NCI-H146 (cell line): ENCODE measurements at regions not wholly inside any gene's neighbourhood (a gene's known extent, or its start where the extent isn't known, plus 50 kb on each side); places are given as distances from the start of the nearest gene placed in this dataset.
"Not testable (repeated sequence)": the region's sequence is repeated elsewhere in the genome, so short reads cannot be mapped to it uniquely, and the experiment has no call there.

Experiments
- DNase-seq: peaks from one replicate; lab custom pipeline; 2025; lab: John Stamatoyannopoulos, UW

DNA sequence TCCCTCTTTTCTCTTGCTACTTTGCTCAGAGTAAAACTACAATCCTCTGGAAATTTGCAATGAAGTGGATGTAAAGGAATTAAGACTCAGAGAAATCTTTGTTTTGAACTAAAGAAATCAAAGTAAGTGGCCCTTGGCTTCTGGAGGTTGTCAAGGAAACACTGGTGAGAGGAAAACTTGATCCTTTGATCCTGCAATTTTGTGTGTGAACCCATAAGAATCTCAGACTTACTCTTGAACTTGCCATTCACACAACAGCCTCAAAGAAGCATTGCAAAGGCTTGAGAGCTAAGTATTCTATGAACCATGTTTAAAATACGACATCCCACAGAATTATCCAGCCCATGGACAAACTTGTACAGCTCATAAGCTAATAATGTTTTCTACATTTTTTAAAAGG is 827.5 kb downstream of the TAF11L14 start:
- DNase-seq, result no peak

DNA sequence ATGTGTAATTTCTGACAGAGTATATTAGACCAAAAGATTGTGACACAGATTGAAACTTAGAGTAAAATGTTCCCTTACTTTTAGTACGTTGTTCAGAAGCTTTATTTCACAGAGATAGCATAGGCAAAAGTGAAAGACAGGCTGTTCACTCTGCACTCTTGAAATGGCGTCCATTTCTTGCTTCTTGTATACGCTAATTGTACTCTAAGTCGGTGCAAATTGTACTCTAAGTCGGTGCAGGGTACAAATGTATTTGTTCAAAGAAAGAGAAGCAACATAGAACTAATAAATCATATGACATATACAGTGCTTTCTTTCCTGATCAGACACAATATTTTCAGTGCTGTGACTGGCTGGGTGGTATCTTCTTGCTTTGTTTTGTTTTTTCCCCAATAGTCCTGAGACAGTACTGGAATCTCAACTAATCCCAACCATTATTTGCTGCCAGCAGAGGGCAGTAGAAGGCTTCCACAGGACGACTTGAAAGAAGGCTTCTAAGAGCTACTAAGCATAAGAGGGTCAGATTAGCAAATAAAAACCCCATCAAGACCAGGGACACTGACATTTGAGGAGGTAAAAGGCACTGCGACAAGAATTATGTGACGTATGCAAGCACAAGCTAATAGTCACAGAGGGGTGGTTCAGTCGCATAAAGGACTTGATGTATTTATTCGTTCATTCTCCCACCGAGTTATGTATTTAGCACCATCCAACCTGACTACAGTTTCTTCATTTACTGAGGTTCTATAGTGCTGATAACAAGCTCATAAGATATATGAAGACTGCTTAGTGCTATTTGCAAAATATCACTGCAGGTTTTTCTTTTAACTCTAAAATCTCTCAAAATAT is 831.8 kb downstream of the TAF11L14 start:
- DNase-seq, result peak; percentile 75

DNA sequence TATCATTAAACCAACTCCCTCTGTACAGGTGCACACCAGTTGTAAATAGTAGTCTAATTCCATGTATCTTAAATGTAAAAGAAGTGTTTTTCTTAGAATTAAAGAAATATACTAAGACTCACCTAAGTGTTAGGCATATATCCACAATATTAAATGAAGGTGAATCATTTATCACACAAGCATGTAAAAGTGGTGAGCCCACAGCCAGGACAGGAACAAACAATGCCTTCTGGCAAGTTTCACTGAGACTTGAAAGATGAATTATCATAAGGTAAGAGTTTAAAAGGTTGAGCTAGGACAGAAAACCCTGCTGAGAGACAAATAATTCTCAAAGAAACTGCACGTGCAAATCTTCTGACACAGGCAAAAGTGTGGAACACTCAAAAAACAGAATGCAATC is 832.5 kb downstream of the TAF11L14 start:
- DNase-seq, result no peak

DNA sequence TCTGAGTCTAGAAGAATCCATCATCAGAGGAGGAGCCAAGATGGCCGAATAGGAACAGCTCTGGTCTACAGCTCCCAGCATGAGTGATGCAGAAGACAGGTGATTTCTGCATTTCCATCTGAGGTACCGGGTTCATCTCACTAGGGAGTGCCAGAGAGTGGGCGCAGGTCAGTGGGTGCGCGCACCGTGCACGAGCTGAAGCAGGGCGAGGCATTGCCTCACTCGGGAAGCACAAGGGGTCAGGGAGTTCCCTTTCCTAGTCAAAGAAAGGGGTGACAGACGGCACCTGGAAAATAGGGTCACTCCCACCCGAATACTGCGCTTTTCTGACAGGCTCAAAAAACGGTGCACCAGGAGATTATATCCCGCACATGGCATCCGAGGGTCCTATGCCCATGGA is 837.5 kb downstream of the TAF11L14 start:
- DNase-seq, result not testable (repeated sequence)

DNA sequence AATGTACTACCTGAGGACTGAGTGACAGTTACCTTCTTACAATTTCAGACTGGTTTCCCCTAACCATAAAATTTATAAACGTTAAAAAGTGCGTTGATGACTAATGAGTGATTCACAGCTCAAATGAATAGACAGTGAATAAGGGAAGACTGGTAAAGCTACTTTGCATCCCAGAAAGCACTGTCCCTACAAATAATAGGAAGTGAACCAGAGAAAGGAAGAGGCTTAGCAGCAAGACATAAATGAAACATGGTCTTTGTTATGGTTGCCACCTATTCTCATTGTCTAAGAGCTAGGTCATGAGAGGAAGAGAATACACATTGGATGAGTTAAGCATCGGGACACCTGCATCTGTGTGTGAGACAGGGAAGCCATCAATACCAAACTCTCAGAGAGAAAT is 849.2 kb downstream of the TAF11L14 start:
- DNase-seq, result no peak

DNA sequence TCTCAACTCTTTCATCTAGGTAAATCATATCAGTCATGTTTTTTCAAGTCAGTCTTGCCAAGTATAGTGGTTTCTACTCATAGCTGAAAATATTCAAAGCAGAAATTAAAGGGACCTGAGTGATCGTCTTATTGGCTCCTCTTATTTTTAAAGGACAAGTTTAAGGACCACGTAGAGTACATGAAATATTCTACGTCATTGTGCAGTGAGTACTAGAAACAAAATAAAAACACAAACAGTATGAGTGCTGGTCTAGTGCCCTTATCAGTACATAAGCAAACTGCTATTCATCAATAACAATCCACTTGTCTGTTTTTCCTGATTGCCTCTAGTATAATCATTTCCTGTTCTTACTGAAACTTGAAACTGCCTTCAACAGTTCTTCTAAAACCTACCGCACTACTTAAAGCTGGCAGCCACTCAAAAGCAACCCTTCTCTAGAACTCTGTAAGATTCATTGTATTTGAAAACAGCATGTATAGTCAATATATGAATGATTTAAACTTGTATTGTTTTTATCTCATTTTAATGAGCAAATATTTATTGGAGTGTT is 853.7 kb downstream of the TAF11L14 start:
- DNase-seq, result no peak

DNA sequence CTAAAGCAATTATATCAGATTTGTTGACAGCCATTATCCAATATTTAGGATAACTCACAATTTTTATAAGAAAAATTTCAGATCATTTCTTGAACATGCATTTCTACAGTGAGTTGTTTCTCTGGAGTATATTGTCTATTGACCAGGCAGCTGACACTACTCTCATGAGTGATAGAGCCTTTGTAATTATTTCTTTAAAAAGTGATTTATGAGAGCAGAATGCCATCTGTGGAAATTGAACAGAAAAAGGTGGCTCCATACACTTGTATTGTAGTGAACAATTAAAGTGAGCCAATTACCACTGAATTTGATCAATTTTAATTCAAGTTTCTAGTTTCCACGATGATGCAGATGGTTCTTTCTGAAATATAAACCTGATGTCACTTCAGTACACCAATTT is 855.4 kb downstream of the TAF11L14 start:
- no peak for DNase-seq

DNA sequence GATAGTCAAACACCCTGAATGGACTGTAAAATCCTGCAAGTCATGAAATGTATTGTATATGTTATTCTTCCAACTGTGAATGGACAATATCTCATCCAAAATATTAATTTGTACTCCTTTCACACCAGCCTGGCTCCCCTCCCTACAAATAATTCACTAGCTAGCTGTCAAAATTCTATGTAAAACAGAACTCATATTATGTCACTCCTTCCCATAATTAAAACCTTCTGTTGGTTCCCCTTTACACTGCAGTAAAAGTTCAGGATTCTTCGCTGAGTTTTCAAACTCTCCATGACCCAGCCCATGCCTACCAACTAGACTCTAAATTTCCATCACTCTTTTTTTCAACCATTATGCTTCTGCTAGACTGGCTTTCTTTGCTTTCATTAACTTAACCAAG is 857.1 kb downstream of the TAF11L14 start:
- no peak for DNase-seq

DNA sequence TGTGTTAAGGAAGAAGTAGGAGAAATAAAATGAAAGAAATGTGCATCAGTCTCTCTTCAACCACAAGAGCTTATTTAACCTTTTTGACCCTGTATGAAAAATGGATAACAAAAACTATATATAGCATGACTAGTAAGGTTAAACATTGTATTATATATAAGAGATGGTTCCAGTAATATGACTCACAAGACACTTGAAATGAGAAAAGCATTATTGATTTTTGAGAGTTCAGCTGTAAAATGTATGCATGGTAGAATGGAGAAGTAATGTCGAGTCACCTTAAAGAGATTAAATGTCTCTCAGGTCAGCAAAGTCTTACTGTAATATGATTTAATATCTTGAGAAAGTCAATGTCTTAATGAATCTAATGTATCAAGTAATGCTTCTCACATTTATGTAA is 860.9 kb downstream of the TAF11L14 start:
- no peak for DNase-seq

DNA sequence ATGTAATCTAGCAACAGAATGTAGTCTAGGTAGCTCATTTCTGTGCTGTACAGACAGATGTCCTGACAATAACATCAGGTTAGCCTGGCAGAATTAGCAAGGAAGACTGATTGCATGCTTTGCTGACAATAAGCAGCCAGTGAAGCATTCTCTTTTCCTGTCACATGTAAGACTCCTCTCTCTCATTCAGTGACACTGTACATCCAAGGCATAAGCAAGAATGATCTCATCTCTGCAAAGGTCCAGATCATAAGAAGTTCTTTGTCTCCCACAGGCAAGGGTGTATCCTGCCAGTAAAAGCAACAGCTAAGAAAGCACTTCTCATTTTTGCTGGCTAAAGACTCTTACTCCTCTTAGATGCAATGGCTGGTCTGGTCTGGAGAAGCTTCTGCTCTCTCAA is 861.8 kb downstream of the TAF11L14 start:
- no peak for DNase-seq

DNA sequence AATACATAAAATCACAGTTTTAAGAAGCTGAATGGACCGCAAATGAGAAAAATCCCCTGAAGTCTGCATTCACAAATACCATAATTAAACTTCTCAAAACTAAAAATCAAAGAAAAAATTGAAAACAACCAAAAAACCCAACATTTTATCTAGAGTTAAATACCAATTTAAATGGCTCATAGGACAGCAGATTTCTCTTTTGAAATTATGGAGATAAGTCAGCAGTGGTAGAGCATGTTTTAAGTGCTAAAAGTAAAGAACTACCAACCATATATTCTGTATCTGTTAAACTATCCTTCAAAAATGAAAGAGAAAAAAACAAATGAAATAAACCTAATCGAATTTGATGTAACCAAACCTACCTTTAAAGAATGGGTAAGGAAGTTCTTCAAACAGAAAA is 862.8 kb downstream of the TAF11L14 start:
- DNase-seq, result no peak

DNA sequence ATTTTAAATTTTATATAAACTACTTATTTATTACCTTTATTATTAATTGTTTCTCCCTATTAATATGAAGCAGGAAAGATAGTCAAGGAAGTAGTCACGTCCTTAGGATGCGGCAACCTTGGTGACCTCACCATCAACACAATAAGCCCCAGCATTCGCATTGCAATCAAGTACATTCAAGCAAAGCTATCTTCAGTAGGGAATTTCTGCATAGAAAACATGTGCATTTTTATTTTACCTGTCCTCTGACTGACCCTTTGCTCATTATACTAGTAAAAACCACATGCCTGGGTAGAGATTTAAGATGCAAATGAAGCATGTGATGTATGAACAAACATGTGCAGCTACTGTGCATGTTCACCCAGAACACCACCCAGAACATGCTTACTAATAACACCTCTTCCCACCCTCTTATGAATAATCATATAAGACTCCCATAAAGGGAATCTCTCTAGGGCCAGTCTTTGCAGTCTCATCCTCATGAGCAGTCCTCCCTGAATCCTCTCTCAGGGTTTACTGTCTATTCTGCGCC is 869.6 kb downstream of the TAF11L14 start:
- DNase-seq, result no peak

DNA sequence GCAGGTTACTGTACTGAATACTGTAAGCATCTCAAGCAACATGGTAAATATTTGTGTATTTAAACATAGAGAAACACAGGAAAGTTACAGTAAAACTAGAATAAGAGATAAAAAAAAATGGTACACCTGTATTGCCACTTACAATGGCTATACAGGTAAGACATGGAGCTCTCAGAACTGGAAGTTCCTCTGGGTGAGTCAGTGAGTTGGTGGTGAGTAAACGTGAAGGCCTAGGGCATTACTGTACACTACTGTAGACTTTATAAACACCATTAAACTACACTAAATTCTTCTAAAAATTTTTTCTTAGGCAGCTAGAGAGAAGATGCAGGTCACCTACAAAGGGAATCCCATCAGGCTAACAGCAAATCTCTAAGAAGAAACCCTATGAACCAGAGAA is 872.9 kb downstream of the TAF11L14 start:
- DNase-seq, result no peak

DNA sequence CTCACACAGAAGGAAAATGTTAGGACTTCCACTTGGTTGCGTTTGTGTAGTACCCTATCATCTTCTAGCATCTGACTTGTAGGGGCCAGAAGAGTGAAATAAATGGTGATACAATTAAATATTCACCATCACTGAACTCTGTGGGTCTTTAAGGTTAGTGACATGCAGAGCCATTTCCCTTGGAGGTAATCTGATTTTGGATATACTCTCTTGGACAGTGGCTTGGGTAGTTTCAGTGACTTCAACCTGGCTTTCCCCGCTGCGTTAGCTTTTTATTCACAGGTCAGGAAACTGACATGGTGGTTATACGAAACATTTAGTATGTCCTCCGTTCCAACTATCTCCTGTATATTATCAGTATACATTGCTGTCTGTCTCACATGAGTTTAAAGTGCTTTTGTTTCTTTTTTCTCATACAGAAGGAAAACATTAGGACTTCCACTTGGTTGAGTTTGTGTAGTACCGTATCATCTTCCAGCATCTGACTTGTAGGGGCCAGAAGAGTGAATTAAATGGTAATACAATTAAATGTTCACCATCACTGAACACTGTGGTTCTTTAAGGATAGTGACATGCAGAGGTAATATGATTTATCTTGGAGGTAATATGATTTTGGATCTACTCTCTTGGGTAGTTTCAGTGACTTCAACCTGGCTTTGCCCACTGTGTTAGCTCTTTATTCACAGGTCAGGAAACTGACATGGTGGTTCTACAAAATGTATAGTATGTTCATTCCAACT is 883.6 kb downstream of the TAF11L14 start:
- no peak for DNase-seq

DNA sequence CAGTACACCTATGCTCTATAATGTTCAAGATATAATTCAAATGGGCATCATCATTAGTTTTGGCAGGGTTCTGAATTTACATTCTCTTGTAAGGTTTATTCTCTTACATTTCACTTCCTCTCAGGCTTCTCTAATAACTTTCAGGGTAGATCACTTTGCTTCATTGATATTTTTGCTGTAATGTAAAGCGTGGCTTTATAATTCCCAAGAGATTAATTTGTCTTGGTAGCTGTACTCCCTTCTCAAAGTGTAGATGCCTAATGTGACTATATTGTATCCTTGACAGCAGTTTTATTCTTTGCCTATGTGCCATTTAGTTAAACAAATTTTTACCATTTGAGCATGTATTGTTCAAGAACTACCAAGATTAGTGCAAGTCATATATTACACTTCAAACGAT is 889.1 kb downstream of the TAF11L14 start:
- DNase-seq, result no peak

DNA sequence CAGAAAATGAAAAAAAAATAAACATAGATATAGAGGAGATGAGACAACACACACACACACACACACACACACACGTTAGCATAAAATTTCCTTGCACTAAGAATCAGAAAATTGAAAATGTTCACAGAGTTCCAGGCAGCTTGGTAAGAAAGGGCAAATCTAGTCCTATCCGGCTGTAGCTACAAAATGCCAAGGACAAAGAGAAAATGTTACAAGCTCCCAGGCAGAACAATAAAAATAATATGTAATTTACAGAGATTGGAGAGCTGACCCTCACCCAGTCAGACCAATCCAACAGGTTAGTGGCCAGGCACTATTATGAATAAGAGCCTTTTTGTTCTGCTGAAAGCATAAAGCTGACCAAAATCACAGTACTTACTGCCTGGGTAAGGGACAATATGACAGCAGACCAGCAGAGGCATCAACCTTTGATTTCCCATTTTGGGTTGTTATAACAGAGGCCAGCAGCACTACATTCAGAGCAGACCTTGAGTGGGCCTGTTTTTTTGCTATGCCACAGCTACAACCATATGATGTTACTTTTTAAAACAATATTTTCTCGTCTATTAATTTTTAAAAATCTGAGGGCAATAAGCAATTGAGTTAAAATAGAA is 892.6 kb downstream of the TAF11L14 start:
- DNase-seq, result no peak

DNA sequence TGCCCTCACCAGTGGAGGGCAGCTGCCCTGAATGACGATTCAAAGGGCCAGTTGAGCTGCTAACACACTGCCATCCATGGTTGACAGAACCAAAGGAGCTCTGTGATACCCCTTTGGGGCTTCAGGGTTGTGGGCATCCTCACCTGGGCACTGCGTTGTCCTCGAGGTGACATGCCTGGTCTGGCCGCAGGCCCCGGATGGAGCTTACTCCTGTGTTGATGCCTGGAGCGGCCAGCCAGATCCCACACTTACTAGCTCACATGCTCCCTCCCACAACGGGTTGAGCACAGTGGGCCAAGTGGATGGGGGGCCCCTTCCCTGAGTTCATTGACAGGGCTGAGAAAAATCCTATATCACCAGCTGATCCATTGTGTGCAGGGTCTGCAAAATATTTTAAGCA is 898.9 kb downstream of the TAF11L14 start:
- no peak for DNase-seq

DNA sequence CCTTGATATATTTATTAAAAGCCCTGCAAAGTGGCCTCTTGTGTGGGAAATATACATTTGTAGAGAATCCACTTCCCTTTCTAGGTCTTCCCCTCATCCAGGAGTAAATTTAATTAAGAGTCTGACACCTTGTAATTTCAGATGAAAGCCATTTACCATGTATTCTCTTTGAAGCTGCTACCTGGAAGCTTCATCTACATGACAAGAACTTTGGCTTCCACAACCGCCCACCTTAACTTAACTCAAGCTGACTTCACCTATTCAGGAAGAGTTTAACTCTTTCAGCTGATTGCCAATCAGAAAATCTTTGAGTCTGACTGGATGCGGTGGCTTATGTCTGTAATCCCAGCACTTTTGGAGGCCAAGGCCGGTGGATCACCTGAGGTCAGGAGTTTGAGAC is 899.9 kb downstream of the TAF11L14 start:
- DNase-seq, result no peak

DNA sequence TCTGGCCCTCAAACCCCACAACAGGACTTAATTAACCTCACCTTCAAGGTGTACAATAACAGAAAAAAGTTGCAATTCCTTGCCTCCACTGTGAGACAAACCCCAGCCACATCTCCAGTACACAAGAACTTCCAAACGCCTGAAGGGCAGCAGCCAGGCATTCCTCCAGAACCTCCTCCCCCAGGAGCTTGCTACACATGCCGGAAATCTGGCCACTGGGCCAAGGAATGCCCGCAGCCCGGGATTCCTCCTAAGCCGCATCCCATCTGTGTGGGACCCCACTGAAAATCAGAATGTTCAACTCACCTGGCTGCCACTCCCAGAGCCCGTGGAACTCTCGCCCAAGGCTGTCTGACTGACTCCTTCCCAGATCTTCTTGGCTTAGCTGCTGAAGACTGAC is 901.5 kb downstream of the TAF11L14 start:
- DNase-seq, result not testable (repeated sequence)

DNA sequence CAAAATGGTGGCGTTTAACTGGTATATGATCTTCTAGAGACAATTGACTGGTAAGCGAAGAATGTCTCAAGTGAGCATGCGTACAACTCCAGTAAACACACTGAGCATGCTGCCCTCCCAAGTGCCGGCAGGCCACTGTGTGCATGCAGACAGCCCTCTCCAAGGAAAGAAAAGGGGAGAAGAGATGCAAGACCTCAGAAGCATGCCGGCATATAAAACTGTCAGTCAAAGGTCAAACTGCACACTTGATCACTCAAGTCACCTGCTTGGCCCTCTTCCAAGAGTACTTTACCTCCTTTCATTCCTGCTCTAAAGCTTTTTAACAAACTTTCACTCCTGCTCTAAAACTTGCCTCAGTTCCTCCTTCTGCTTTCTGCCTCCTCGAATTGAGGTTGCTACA is 910.2 kb downstream of the TAF11L14 start:
- DNase-seq, result no peak

DNA sequence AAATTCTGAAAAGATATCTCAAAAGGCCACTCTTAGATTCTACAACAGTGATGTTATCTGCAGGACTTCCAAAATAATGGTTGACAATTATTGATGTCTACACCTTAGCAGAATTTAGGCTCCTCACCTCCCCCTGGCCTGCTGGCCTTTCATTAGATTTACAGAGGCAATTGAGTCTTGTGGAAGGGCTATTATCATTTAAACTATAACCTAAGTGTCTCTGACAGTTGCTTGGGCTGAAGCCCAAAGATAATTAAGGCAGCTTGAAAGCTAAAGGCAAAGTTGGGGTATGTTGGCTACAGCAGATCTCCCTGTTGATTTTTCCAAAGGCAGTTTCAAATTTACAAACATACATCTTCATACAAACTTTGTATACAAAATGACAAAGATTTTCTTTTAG is 912.3 kb downstream of the TAF11L14 start:
- DNase-seq, result no peak

DNA sequence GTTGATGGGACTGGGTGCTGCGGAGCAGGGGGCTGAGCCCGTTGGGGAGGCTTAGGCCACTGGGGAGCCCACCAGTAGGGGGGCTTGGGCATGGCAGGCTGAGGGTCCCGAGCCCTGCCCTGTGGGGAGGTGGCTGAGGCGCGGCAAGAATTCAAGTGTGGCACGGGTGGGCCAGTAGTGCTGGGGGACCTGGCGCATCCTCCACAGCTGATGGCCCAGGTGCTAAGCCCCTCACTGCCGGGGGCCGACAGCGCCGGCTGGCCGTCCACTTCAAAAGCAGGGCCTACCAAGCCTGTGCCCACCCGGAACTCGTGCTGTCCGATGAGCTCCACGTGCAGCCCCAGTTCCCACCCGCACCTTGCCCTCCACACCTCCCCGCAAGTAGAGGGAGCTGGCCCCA is 917.5 kb downstream of the TAF11L14 start:
- no peak for DNase-seq

DNA sequence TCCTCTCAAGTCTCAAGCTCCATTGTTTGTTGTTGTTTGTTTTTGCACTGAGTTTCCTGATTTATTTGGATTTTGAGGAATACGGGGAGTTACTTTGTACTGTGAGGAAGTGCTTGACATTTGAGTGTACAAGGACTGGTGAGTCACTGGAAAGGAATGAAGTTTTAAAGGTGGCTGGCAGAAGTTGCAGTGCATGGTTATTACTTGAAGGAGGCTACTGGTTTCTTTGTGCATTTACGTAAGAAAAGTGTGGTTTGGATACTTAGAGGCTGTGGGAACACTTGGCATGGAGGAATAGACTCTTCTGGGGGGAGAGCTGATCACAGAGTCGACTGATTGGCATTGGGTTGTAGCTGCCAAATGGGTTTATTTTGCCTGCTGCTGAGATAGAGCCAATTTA is 919.0 kb downstream of the TAF11L14 start:
- no peak for DNase-seq
